H9 (cell line): ENCODE measurements at regions not wholly inside any gene's neighbourhood (a gene's known extent, or its start where the extent isn't known, plus 50 kb on each side); places are given as distances from the start of the nearest gene placed in this dataset.

ENCODE experiments used
- DNase-seq: peaks from one replicate; pipeline ENCODE4 v3.0.0-alpha.2; 2017
- H2AFZ ChIP-seq: one replicate; pipeline ENCODE4 v1.6.1; 2013; ENCODE audit warnings: mild to moderate bottlenecking, low read length, control low read depth, moderate library complexity
- H2AK5ac ChIP-seq: 2 replicates; pipeline ENCODE4 v1.6.1; 2013; ENCODE audit warnings: low read length, control low read depth, mixed read lengths; ENCODE audit not compliant: insufficient read length
- H2BK120ac ChIP-seq: one replicate; pipeline ENCODE4 v1.6.1; 2013; ENCODE audit warnings: low read depth, mild to moderate bottlenecking, low read length, control low read depth, inconsistent platforms; ENCODE audit not compliant: poor library complexity, severe bottlenecking
- H2BK12ac ChIP-seq: 2 replicates; pipeline ENCODE4 v1.6.1; 2013; ENCODE audit warnings: low read length, control low read depth, mixed read lengths, low read depth; ENCODE audit not compliant: insufficient read length
- H2BK15ac ChIP-seq: 2 replicates; pipeline ENCODE4 v1.6.1; 2013; ENCODE audit warnings: low read depth, low read length, control low read depth
- H2BK20ac ChIP-seq: one replicate; pipeline ENCODE4 v1.6.1; 2013; ENCODE audit warnings: low read depth, mild to moderate bottlenecking, low read length, control low read depth, inconsistent platforms; ENCODE audit not compliant: poor library complexity, severe bottlenecking
- H2BK5ac ChIP-seq: 2 replicates; pipeline ENCODE4 v1.6.1; 2013; ENCODE audit warnings: low read length, control low read depth, mixed read lengths; ENCODE audit not compliant: insufficient read length
- H3K14ac ChIP-seq: 2 replicates; pipeline ENCODE4 v1.6.1; 2013; ENCODE audit warnings: low read length, control low read depth; ENCODE audit not compliant: insufficient read depth
- H3K18ac ChIP-seq: 2 replicates; pipeline ENCODE4 v1.6.1; 2013; ENCODE audit warnings: low read depth, mild to moderate bottlenecking, mixed read lengths, low read length, control low read depth; ENCODE audit not compliant: insufficient read length
- H3K23ac ChIP-seq: 2 replicates; pipeline ENCODE4 v1.6.1; 2013; ENCODE audit warnings: low read length, control low read depth, mixed read lengths, low read depth; ENCODE audit not compliant: insufficient read length
- H3K23me2 ChIP-seq: 2 replicates; pipeline ENCODE4 v1.6.1; 2013; ENCODE audit warnings: low read depth, mild to moderate bottlenecking, mixed read lengths, low read length, control low read depth; ENCODE audit not compliant: insufficient read length, poor library complexity, severe bottlenecking
- H3K27ac ChIP-seq: 2 replicates; pipeline ENCODE4 v1.5.1; 2013; ENCODE audit warnings: low read length, control low read depth, mixed read lengths, low read depth; ENCODE audit not compliant: insufficient read length
- H3K27me3 ChIP-seq: 2 replicates; pipeline ENCODE4 v1.6.1; 2013; ENCODE audit warnings: low read length, control low read depth, inconsistent platforms; ENCODE audit not compliant: insufficient read depth
- H3K4ac ChIP-seq: 2 replicates; pipeline ENCODE4 v1.6.1; 2013; ENCODE audit warnings: low read depth, mild to moderate bottlenecking, control low read depth, inconsistent platforms, low read length, moderate library complexity
- H3K4me1 ChIP-seq: 2 replicates; pipeline ENCODE4 v1.6.1; 2013; ENCODE audit warnings: low read length, control low read depth, inconsistent platforms; ENCODE audit not compliant: insufficient read depth
- H3K4me2 ChIP-seq: 2 replicates; pipeline ENCODE4 v1.6.1; 2013; ENCODE audit warnings: low read length, control low read depth, mixed read lengths; ENCODE audit not compliant: insufficient read length, insufficient read depth
- H3K56ac ChIP-seq: 2 replicates; pipeline ENCODE4 v1.6.1; 2013; ENCODE audit warnings: low read depth, mild to moderate bottlenecking, mixed read lengths, low read length, control low read depth; ENCODE audit not compliant: insufficient read length
- H3K79me1 ChIP-seq: 2 replicates; pipeline ENCODE4 v1.6.1; 2013; ENCODE audit warnings: low read depth, mild to moderate bottlenecking, moderate library complexity, low read length, control low read depth, inconsistent platforms; ENCODE audit not compliant: insufficient read depth, poor library complexity, severe bottlenecking
- H3K79me2 ChIP-seq: 2 replicates; pipeline ENCODE4 v1.6.1; 2013; ENCODE audit warnings: low read length, control low read depth, inconsistent platforms; ENCODE audit not compliant: insufficient read depth
- H3K9ac ChIP-seq: 2 replicates; pipeline ENCODE4 v1.6.1; 2013; ENCODE audit warnings: low read length, control low read depth, mixed read lengths; ENCODE audit not compliant: insufficient read length; ENCODE audit errors: extremely low read depth
- H3K9me3 ChIP-seq: one replicate; pipeline ENCODE4 v1.6.1; 2013; ENCODE audit warnings: low read depth, low read length, inconsistent platforms; ENCODE audit not compliant: control insufficient read depth
- H3T11ph ChIP-seq: one replicate; pipeline ENCODE4 v1.6.1; 2013; ENCODE audit warnings: mild to moderate bottlenecking, low read length, control low read depth, inconsistent platforms
- H4K20me1 ChIP-seq: one replicate; pipeline ENCODE4 v1.6.1; 2013; ENCODE audit not compliant: control insufficient read depth, insufficient read length, insufficient read depth
- H4K5ac ChIP-seq: 2 replicates; pipeline ENCODE4 v1.6.1; 2013; ENCODE audit warnings: low read depth, mild to moderate bottlenecking, mixed read lengths, low read length, control low read depth; ENCODE audit not compliant: insufficient read length
- H4K8ac ChIP-seq: replicated peaks from 2 replicates; pipeline ENCODE4 v1.6.1; 2013; ENCODE audit warnings: low read length, control low read depth, mixed read lengths, low read depth; ENCODE audit not compliant: insufficient read length
- H4K91ac ChIP-seq: 2 replicates; pipeline ENCODE4 v1.6.1; 2013; ENCODE audit warnings: low read depth, mild to moderate bottlenecking, moderate library complexity, mixed read lengths, low read length, control low read depth; ENCODE audit not compliant: insufficient read length
- H3K27ac Mint-ChIP-seq, 3 experiments: 2 replicates in 2 of 3; 3 replicates in 1 of 3; pipeline ENCODE4 v1.8.0; 2020 to 2021; ENCODE audit warnings: mixed read lengths in 3 of 3, mild to moderate bottlenecking in 1 of 3, moderate library complexity in 1 of 3
- H3K27me3 Mint-ChIP-seq: 2 replicates; pipeline ENCODE4 v1.8.0; 2021; ENCODE audit warnings: low read depth, mild to moderate bottlenecking, moderate library complexity, mixed read lengths
- H3K36me3 Mint-ChIP-seq, 3 experiments: 2 replicates in 2 of 3; 3 replicates in 1 of 3; pipeline ENCODE4 v1.8.0; 2020 to 2021; ENCODE audit warnings: low read depth in 3 of 3, mixed read lengths in 3 of 3; ENCODE audit not compliant: insufficient read depth in 1 of 3
- H3K4me1 Mint-ChIP-seq, 2 experiments: 2 replicates each; pipeline ENCODE4 v1.8.0; 2020; ENCODE audit warnings: mixed read lengths in 2 of 2
- H3K4me3 Mint-ChIP-seq, 2 experiments: 2 replicates in 1 of 2; 3 replicates in 1 of 2; pipeline ENCODE4 v1.8.0; 2020 to 2021; ENCODE audit warnings: mild to moderate bottlenecking in 2 of 2, mixed read lengths in 2 of 2, moderate library complexity in 1 of 2
- H3K9me3 Mint-ChIP-seq, 2 experiments: 2 replicates in 1 of 2; 3 replicates in 1 of 2; pipeline ENCODE4 v1.8.0; 2020; ENCODE audit warnings: mild to moderate bottlenecking in 2 of 2, mixed read lengths in 2 of 2, moderate library complexity in 1 of 2
- CTCF ChIP-seq: fragments of 200-600 bp; sonication (generic); conservative IDR thresholded peaks from 3 replicates; pipeline ENCODE4 v1.8.0; 2021; ENCODE audit warnings: antibody characterized with exemption, mild to moderate bottlenecking
- WGBS: extraction: QIAGEN DNeasy Blood & Tissue Kit; methylation state at CpG from one replicate; pipeline ENCODE4 v1.1.7; 2013; ENCODE audit warnings: missing lambda C conversion rate, low lambda C conversion rate, mixed read lengths; ENCODE audit not compliant: insufficient read length; ENCODE audit errors: extremely low coverage; 5-methylcytosine and 5-hydroxymethylcytosine counted together

GRCh38 chr19:31616031-31616430 is 266.8 kb upstream of the TSHZ3 start:
- no peak overlapping the region for H3K9ac ChIP-seq
- no peaks in the 10 kb centered on the region for H3K27me3 ChIP-seq
- Mint-ChIP-seq H3K36me3 (no peaks in the 10 kb centered on the region; a peak in 2 of 7 replicates), H3K4me3 (no peak overlapping the region), H3K4me1 (peaks cover 0 to 8% of the 10 kb centered on the region in 2 experiments; a peak in 2 of 4 replicates), H3K27me3 (peaks cover 5% of the 10 kb centered on the region), H3K9me3 (no peaks in the 10 kb centered on the region; a peak in 1 of 5 replicates), H3K27ac (no peak overlapping the region)
- TF ChIP-seq CTCF = no peak
- H3T11ph ChIP-seq = no peak overlapping the region
- DNase-seq = no peak
- H3K4me1 ChIP-seq = no peaks in the 10 kb centered on the region
- H4K91ac ChIP-seq = no peak overlapping the region
- H2BK12ac ChIP-seq = no peak overlapping the region
- H2AFZ ChIP-seq = no peak overlapping the region
- no peak overlapping the region for H3K23ac ChIP-seq
- no peak overlapping the region for H2AK5ac ChIP-seq
- H3K23me2 ChIP-seq = no peaks in the 10 kb centered on the region
- no peak overlapping the region for H3K4me2 ChIP-seq
- no peak overlapping the region for H2BK5ac ChIP-seq
- no peak overlapping the region for H3K18ac ChIP-seq
- no peak overlapping the region for H2BK20ac ChIP-seq
- H3K79me2 ChIP-seq = no peaks in the 10 kb centered on the region
- no CpG with 5 or more reads among the region's 3 CpGs for WGBS
- no peak overlapping the region for H3K14ac ChIP-seq
- no peak overlapping the region for H3K56ac ChIP-seq
- no peaks in the 10 kb centered on the region for H3K9me3 ChIP-seq
- H2BK15ac ChIP-seq = no peak overlapping the region
- no peak overlapping the region for H2BK120ac ChIP-seq
- no peak overlapping the region for H4K8ac ChIP-seq
- no peak overlapping the region for H3K27ac ChIP-seq
- no peak overlapping the region for H4K5ac ChIP-seq
- no peak overlapping the region for H3K4ac ChIP-seq
- no peaks in the 10 kb centered on the region for H4K20me1 ChIP-seq
- H3K79me1 ChIP-seq = no peaks in the 10 kb centered on the region
